Trophoblast cell (in vitro differentiated cells and primary cell): ENCODE measurements at regions not wholly inside any gene's neighbourhood (a gene's known extent, or its start where the extent isn't known, plus 50 kb on each side); places are given as distances from the start of the nearest gene placed in this dataset.

Experiments
- DNase-seq, 2 donors: peaks; one replicate each; pipeline ENCODE4 v3.0.0-alpha.2; 2016
- H2AFZ ChIP-seq: 2 replicates; pipeline ENCODE4 v1.6.1; 2013; ENCODE audit warnings: low read length, moderate library complexity, mild to moderate bottlenecking; ENCODE audit not compliant: insufficient read depth, poor library complexity
- H2AK5ac ChIP-seq: 2 replicates; pipeline ENCODE4 v1.6.1; 2013; ENCODE audit warnings: mild to moderate bottlenecking, low read length
- H2BK120ac ChIP-seq: 2 replicates; pipeline ENCODE4 v1.6.1; 2013; ENCODE audit warnings: low read length, mild to moderate bottlenecking, moderate library complexity; ENCODE audit not compliant: insufficient read depth, poor library complexity
- H2BK12ac ChIP-seq: 2 replicates; pipeline ENCODE4 v1.6.1; 2013; ENCODE audit warnings: mild to moderate bottlenecking, low read length, moderate library complexity
- H2BK5ac ChIP-seq: 2 replicates; pipeline ENCODE4 v1.6.1; 2013; ENCODE audit warnings: low read length, low read depth, moderate library complexity, mild to moderate bottlenecking; ENCODE audit not compliant: poor library complexity
- H3K14ac ChIP-seq: 2 replicates; pipeline ENCODE4 v1.6.1; 2013; ENCODE audit warnings: mild to moderate bottlenecking, low read length
- H3K18ac ChIP-seq: 2 replicates; pipeline ENCODE4 v1.6.1; 2013; ENCODE audit warnings: mild to moderate bottlenecking, low read length
- H3K23ac ChIP-seq: 2 replicates; pipeline ENCODE4 v1.6.1; 2013; ENCODE audit warnings: low read length
- H3K27ac ChIP-seq: 2 replicates; pipeline ENCODE4 v1.5.1; 2013; ENCODE audit warnings: low read depth, mild to moderate bottlenecking, inconsistent platforms, low read length, moderate library complexity
- H3K27me3 ChIP-seq: 2 replicates; pipeline ENCODE4 v1.6.1; 2013; ENCODE audit warnings: inconsistent platforms, mild to moderate bottlenecking, low read length, moderate library complexity; ENCODE audit not compliant: insufficient read depth
- H3K36me3 ChIP-seq, 2 experiments: 1 replicate in 1 of 2; 2 replicates in 1 of 2; pipeline ENCODE4 v1.6.1; 2013; ENCODE audit warnings: low read length in 2 of 2, mild to moderate bottlenecking in 2 of 2, moderate library complexity in 1 of 2; ENCODE audit not compliant: insufficient read depth in 2 of 2, control insufficient read depth in 1 of 2
- H3K4ac ChIP-seq: 2 replicates; pipeline ENCODE4 v1.6.1; 2013; ENCODE audit warnings: low read depth, mild to moderate bottlenecking, low read length, moderate library complexity
- H3K4me1 ChIP-seq, 2 experiments: 1 replicate in 1 of 2; 2 replicates in 1 of 2; pipeline ENCODE4 v1.6.1; 2013; ENCODE audit warnings: low read length in 2 of 2, mild to moderate bottlenecking in 2 of 2, moderate library complexity in 1 of 2; ENCODE audit not compliant: insufficient read depth in 2 of 2, control insufficient read depth in 1 of 2
- H3K4me2 ChIP-seq: 2 replicates; pipeline ENCODE4 v1.6.1; 2013; ENCODE audit warnings: inconsistent platforms, mild to moderate bottlenecking, low read length, moderate library complexity
- H3K4me3 ChIP-seq: 2 replicates; pipeline ENCODE4 v1.5.1; 2013; ENCODE audit warnings: mild to moderate bottlenecking, low read depth, low read length, inconsistent platforms
- H3K79me1 ChIP-seq: one replicate; pipeline ENCODE4 v1.6.1; 2013; ENCODE audit warnings: low read length
- H3K79me2 ChIP-seq: 2 replicates; pipeline ENCODE4 v1.6.1; 2013; ENCODE audit warnings: low read length, mild to moderate bottlenecking; ENCODE audit not compliant: control insufficient read depth, insufficient read depth, poor library complexity
- H3K9ac ChIP-seq: 2 replicates; pipeline ENCODE4 v1.6.1; 2013; ENCODE audit warnings: mild to moderate bottlenecking, low read length
- H3K9me3 ChIP-seq: 2 replicates; pipeline ENCODE4 v1.6.1; 2013; ENCODE audit warnings: low read depth, mild to moderate bottlenecking, control low read depth, inconsistent platforms, low read length; ENCODE audit not compliant: insufficient read depth
- H4K12ac ChIP-seq: 2 replicates; pipeline ENCODE4 v1.6.1; 2013; ENCODE audit warnings: low read depth, mild to moderate bottlenecking, low read length, moderate library complexity
- H4K8ac ChIP-seq: 2 replicates; pipeline ENCODE4 v1.6.1; 2013; ENCODE audit warnings: low read depth, mild to moderate bottlenecking, low read length, moderate library complexity
- H4K91ac ChIP-seq: one replicate; pipeline ENCODE4 v1.6.1; 2013; ENCODE audit warnings: low read depth, mild to moderate bottlenecking, low read length, moderate library complexity
- WGBS: extraction: QIAGEN DNeasy Blood & Tissue Kit; methylation state at CpG from one replicate; pipeline ENCODE4 v1.1.7; 2013; ENCODE audit warnings: missing lambda C conversion rate; ENCODE audit not compliant: insufficient read length, insufficient coverage; ENCODE audit errors: extremely low coverage; 5-methylcytosine and 5-hydroxymethylcytosine counted together

DNA sequence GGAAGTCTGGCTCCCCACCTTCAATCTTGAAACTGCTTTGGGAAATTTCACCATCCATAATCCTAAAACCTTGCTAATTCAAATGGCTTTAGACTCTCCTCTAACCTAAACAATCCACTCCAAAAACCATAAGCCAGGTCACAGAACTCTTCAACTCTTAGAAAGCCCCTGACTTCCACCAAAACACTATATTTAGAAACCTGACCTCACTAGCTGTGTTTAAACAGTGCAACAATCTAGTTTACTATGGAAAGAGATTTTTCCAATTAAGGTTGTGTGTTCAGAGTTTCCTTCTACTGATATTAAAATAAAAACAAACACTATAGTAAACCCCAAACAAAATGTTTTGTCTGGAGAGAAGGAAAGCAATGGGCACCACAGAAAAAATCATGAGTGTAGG, 308.1 kb downstream of the OSR1 start:
- Histone ChIP-seq H2AFZ (no peak overlapping the region), H3K79me1 (no peaks in the 10 kb centered on the region), H3K9ac (no peak overlapping the region), H3K36me3 (no peaks in the 10 kb centered on the region), H3K23ac (no peak overlapping the region), H3K79me2 (no peaks in the 10 kb centered on the region), H4K8ac (no peak overlapping the region), H2BK120ac (no peak overlapping the region), H3K4me1 (no peaks in the 10 kb centered on the region), H2BK5ac (no peak overlapping the region), H2AK5ac (no peak overlapping the region), H3K4me2 (no peak overlapping the region), H3K4me3 (no peak overlapping the region), H4K12ac (no peak overlapping the region), H3K27ac (no peak overlapping the region), H3K4ac (no peak overlapping the region), H3K9me3 (no peaks in the 10 kb centered on the region), H4K91ac (no peak overlapping the region), H2BK12ac (no peak overlapping the region), H3K27me3 (no peaks in the 10 kb centered on the region), H3K14ac (no peak overlapping the region), H3K18ac (no peak overlapping the region)
- DNase-seq: no peak

GRCh38 chr2:19048593-19049266, 309.7 kb downstream of the OSR1 start:
- Histone ChIP-seq H3K23ac (no peak overlapping the region), H2BK5ac (no peak overlapping the region), H3K27ac (no peak overlapping the region), H3K4me1 (no peaks in the 10 kb centered on the region), H3K27me3 (no peaks in the 10 kb centered on the region), H3K4me2 (no peak overlapping the region), H3K18ac (no peak overlapping the region), H3K4ac (no peak overlapping the region), H3K9ac (no peak overlapping the region), H4K91ac (no peak overlapping the region), H2BK120ac (no peak overlapping the region), H3K79me1 (no peaks in the 10 kb centered on the region), H2AFZ (no peak overlapping the region), H4K12ac (no peak overlapping the region), H3K9me3 (no peaks in the 10 kb centered on the region), H3K4me3 (no peak overlapping the region), H2BK12ac (no peak overlapping the region), H3K14ac (no peak overlapping the region), H3K36me3 (no peaks in the 10 kb centered on the region), H4K8ac (no peak overlapping the region), H2AK5ac (no peak overlapping the region), H3K79me2 (no peaks in the 10 kb centered on the region)
- no peak for DNase-seq
- WGBS: 100% methylated on average over 1 of the region's 5 CpGs

- H3K23ac ChIP-seq: no peak overlapping the region
- H3K27me3 ChIP-seq: no peaks in the 10 kb centered on the region
- no peak overlapping the region for H2BK12ac ChIP-seq
- no peak overlapping the region for H2BK120ac ChIP-seq
- no CpG with 5 or more reads among the region's 4 CpGs for WGBS
- H3K79me1 ChIP-seq: no peaks in the 10 kb centered on the region
- no peak overlapping the region for H4K12ac ChIP-seq
- H4K8ac ChIP-seq: no peak overlapping the region
- no peaks in the 10 kb centered on the region for H3K36me3 ChIP-seq
- H2BK5ac ChIP-seq: no peak overlapping the region
- H3K27ac ChIP-seq: no peak overlapping the region
- H2AFZ ChIP-seq: no peak overlapping the region
- H3K4me2 ChIP-seq: no peak overlapping the region
- H3K4ac ChIP-seq: no peak overlapping the region
- H2AK5ac ChIP-seq: no peak overlapping the region
- no peaks in the 10 kb centered on the region for H3K4me1 ChIP-seq
- H3K79me2 ChIP-seq: no peaks in the 10 kb centered on the region
- H4K91ac ChIP-seq: no peak overlapping the region
- H3K9ac ChIP-seq: no peak overlapping the region
- H3K14ac ChIP-seq: no peak overlapping the region
- no peaks in the 10 kb centered on the region for H3K9me3 ChIP-seq
- DNase-seq: no peak
- H3K4me3 ChIP-seq: no peak overlapping the region
- no peak overlapping the region for H3K18ac ChIP-seq
Observed at GRCh38 chr2:19046986-19047780, 311.2 kb downstream of the OSR1 start.

DNA sequence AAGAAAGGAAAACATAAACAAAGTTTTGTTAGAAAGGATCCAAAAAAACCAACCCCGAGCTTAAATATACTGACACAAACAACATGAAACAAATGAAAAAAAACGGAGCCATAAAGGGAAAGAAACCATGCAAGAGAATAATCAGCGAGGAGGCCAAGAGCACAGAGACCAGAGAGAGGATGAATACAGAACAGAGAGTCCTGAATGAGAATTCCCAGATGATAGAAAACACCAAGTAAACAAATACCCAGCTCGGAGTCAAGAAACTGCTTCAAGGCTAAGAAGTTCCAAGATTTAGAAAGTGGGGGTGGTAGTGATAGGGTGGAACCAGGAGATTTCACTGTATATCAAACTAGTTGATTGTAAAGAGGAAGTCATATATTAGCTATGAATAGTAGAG, 313.3 kb downstream of the OSR1 start:
- Histone ChIP-seq H2BK5ac (no peak overlapping the region), H3K18ac (no peak overlapping the region), H3K79me2 (no peaks in the 10 kb centered on the region), H2BK12ac (no peak overlapping the region), H3K4me1 (no peaks in the 10 kb centered on the region), H2AFZ (no peak overlapping the region), H3K9me3 (no peaks in the 10 kb centered on the region), H3K27me3 (no peaks in the 10 kb centered on the region), H3K9ac (no peak overlapping the region), H4K91ac (no peak overlapping the region), H4K8ac (no peak overlapping the region), H3K4me2 (no peak overlapping the region), H3K4ac (no peak overlapping the region), H3K79me1 (no peaks in the 10 kb centered on the region), H4K12ac (no peak overlapping the region), H2BK120ac (no peak overlapping the region), H3K23ac (no peak overlapping the region), H3K4me3 (no peak overlapping the region), H3K27ac (no peak overlapping the region), H3K36me3 (no peaks in the 10 kb centered on the region), H3K14ac (no peak overlapping the region), H2AK5ac (no peak overlapping the region)
- WGBS: no CpG with 5 or more reads among the region's 4 CpGs
- DNase-seq: no peak
